Thymus (tissue), 11 donors: ENCODE measurements at regions not wholly inside any gene's neighbourhood (a gene's known extent, or its start where the extent isn't known, plus 50 kb on each side); places are given as distances from the start of the nearest gene placed in this dataset.

Experiments used
- DNase-seq, 9 donors: peaks; one replicate each; pipeline ENCODE4 v3.0.0-alpha.2; 2013; ENCODE audit warnings: low spot score in 9 of 9, low read depth in 6 of 9, missing footprints in 1 of 9
- H3K27ac ChIP-seq, 2 donors: one replicate each; pipeline ENCODE4 v1.5.1; 2013; ENCODE audit warnings: control low read depth in 1 of 2, low read depth in 1 of 2, low read length in 1 of 2, mild to moderate bottlenecking in 1 of 2, moderate library complexity in 1 of 2
- H3K27me3 ChIP-seq, 2 donors: one replicate each; pipeline ENCODE4 v1.5.1; 2013; ENCODE audit warnings: low read length in 1 of 2; ENCODE audit not compliant: control insufficient read depth in 2 of 2, insufficient read depth in 1 of 2
- H3K36me3 ChIP-seq, 2 donors: one replicate each; pipeline ENCODE4 v1.5.1; 2013; ENCODE audit warnings: low read length in 1 of 2, mild to moderate bottlenecking in 1 of 2, moderate library complexity in 1 of 2; ENCODE audit not compliant: control insufficient read depth in 2 of 2, insufficient read depth in 2 of 2
- H3K4me1 ChIP-seq, 2 donors: one replicate each; pipeline ENCODE4 v1.5.1; 2013; ENCODE audit warnings: low read length in 2 of 2; ENCODE audit not compliant: control insufficient read depth in 2 of 2, insufficient read depth in 2 of 2
- H3K4me3 ChIP-seq, 2 donors: one replicate each; pipeline ENCODE4 v1.5.1; 2013; ENCODE audit warnings: low read length in 2 of 2, control low read depth in 1 of 2, mild to moderate bottlenecking in 1 of 2
- H3K9me3 ChIP-seq, 2 donors: one replicate each; pipeline ENCODE4 v1.5.1; 2013; ENCODE audit warnings: low read length in 1 of 2, mild to moderate bottlenecking in 1 of 2; ENCODE audit not compliant: control insufficient read depth in 2 of 2, insufficient read depth in 1 of 2
- WGBS: extraction: QIAGEN DNeasy Blood & Tissue Kit; methylation state at CpG from one replicate; pipeline ENCODE4 v1.1.7; 2013; 5-methylcytosine and 5-hydroxymethylcytosine counted together
- donor health status: healthy.

GRCh38 chr1:80668372-80668771, 1132.4 kb upstream of the ADGRL2 start:
- no peak overlapping the region for H3K27ac ChIP-seq
- WGBS = 63% methylated on average over 1 of the region's 1 CpG
- H3K36me3 ChIP-seq = no peaks in the 10 kb centered on the region
- no peak for DNase-seq
- H3K4me3 ChIP-seq = no peak overlapping the region
- no peaks in the 10 kb centered on the region for H3K27me3 ChIP-seq
- H3K9me3 ChIP-seq = no peaks in the 10 kb centered on the region
- no peaks in the 10 kb centered on the region for H3K4me1 ChIP-seq

GRCh38 chr1:80666073-80666472, 1134.7 kb upstream of the ADGRL2 start:
- H3K27me3 ChIP-seq = no peaks in the 10 kb centered on the region
- no peaks in the 10 kb centered on the region for H3K36me3 ChIP-seq
- DNase-seq = no peak
- H3K27ac ChIP-seq = no peak overlapping the region
- no peaks in the 10 kb centered on the region for H3K4me1 ChIP-seq
- no peak overlapping the region for H3K4me3 ChIP-seq
- H3K9me3 ChIP-seq = no peaks in the 10 kb centered on the region

GRCh38 chr1:80659161-80659560, 1141.6 kb upstream of the ADGRL2 start:
- no peaks in the 10 kb centered on the region for H3K27me3 ChIP-seq
- no peaks in the 10 kb centered on the region for H3K36me3 ChIP-seq
- no peak overlapping the region for H3K4me3 ChIP-seq
- WGBS = 93% methylated on average over 5 of the region's 5 CpGs
- H3K4me1 ChIP-seq = no peaks in the 10 kb centered on the region
- no peak for DNase-seq
- H3K9me3 ChIP-seq = no peaks in the 10 kb centered on the region
- H3K27ac ChIP-seq = no peak overlapping the region

GRCh38 chr1:80657707-80658106, 1143.0 kb upstream of the ADGRL2 start:
- Histone ChIP-seq H3K36me3 (no peaks in the 10 kb centered on the region), H3K9me3 (no peaks in the 10 kb centered on the region), H3K4me3 (no peak overlapping the region), H3K27ac (no peak overlapping the region), H3K27me3 (no peaks in the 10 kb centered on the region), H3K4me1 (no peaks in the 10 kb centered on the region)
- WGBS = 95% methylated on average over 1 of the region's 1 CpG
- no peak for DNase-seq

GRCh38 chr1:80657044-80657643, 1143.6 kb upstream of the ADGRL2 start:
- no peak overlapping the region for H3K27ac ChIP-seq
- H3K4me1 ChIP-seq = no peaks in the 10 kb centered on the region
- no peaks in the 10 kb centered on the region for H3K27me3 ChIP-seq
- no peaks in the 10 kb centered on the region for H3K36me3 ChIP-seq
- 75% methylated on average over 3 of the region's 3 CpGs for WGBS
- no peak overlapping the region for H3K4me3 ChIP-seq
- DNase-seq = no peak
- H3K9me3 ChIP-seq = no peaks in the 10 kb centered on the region

- 74% methylated on average over 3 of the region's 3 CpGs for WGBS
- DNase-seq = no peak
- Histone ChIP-seq H3K9me3 (no peaks in the 10 kb centered on the region), H3K27me3 (no peaks in the 10 kb centered on the region), H3K4me3 (no peak overlapping the region), H3K36me3 (no peaks in the 10 kb centered on the region), H3K4me1 (no peaks in the 10 kb centered on the region), H3K27ac (no peak overlapping the region)
Measured at GRCh38 chr1:80656641-80657040, 1144.1 kb upstream of the ADGRL2 start.

- DNase-seq = no peak
- Histone ChIP-seq H3K4me3 (no peak overlapping the region), H3K27ac (no peak overlapping the region), H3K4me1 (no peaks in the 10 kb centered on the region), H3K36me3 (no peaks in the 10 kb centered on the region), H3K27me3 (no peaks in the 10 kb centered on the region), H3K9me3 (no peaks in the 10 kb centered on the region)
- WGBS = 74% methylated on average over 1 of the region's 1 CpG
Measured at GRCh38 chr1:80656014-80656636, 1144.6 kb upstream of the ADGRL2 start.

- Histone ChIP-seq H3K4me1 (no peaks in the 10 kb centered on the region), H3K27me3 (no peaks in the 10 kb centered on the region), H3K36me3 (no peaks in the 10 kb centered on the region), H3K27ac (no peak overlapping the region), H3K9me3 (peaks cover 0 to 3% of the 10 kb centered on the region in 2 donors), H3K4me3 (no peak overlapping the region)
- no peak for DNase-seq
- WGBS = 59% methylated on average over 2 of the region's 2 CpGs
Measured at GRCh38 chr1:80646053-80646452, 1154.7 kb upstream of the ADGRL2 start.

- no peak for DNase-seq
- no peak overlapping the region for H3K4me3 ChIP-seq
- H3K36me3 ChIP-seq = no peaks in the 10 kb centered on the region
- no peaks in the 10 kb centered on the region for H3K4me1 ChIP-seq
- H3K9me3 ChIP-seq = peaks cover 0 to 3% of the 10 kb centered on the region in 2 donors
- no peak overlapping the region for H3K27ac ChIP-seq
- no peaks in the 10 kb centered on the region for H3K27me3 ChIP-seq
Measured at GRCh38 chr1:80645621-80646020, 1155.1 kb upstream of the ADGRL2 start.
